ENCODE measurements at regions not wholly inside any gene's neighbourhood (a gene's known extent, or its start where the extent isn't known, plus 50 kb on each side); places are given as distances from the start of the nearest gene placed in this dataset.
"Not testable (repeated sequence)": the region's sequence is repeated elsewhere in the genome, so short reads cannot be mapped to it uniquely, and the experiment has no call there.

DNA sequence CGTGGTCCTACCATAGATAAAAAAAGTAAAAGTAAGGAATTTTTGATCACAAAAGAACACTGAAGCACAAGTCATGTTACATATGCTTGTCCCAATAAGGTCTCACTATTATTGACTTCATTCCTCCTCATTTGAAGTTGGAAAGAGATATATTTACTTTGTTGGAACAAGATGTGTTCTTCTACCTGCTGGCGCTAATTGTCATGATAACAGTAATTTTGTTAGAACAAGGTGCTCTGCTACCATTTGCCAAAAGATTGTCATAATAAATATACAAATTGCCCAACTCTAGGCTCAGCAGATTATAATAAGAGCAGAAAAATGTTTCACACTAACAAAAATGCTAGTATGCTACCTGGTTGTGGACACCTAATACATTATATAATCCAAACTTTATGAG is 77.0 kb downstream of the CCDC74A start:
- not testable (repeated sequence) for TF ChIP-seq EZH2 (IDR thresholded peaks at IDR 0.05; ENCODE audit: borderline replicate concordance, low read depth, low read length, severe bottlenecking)
- TF ChIP-seq, protein P1, sequence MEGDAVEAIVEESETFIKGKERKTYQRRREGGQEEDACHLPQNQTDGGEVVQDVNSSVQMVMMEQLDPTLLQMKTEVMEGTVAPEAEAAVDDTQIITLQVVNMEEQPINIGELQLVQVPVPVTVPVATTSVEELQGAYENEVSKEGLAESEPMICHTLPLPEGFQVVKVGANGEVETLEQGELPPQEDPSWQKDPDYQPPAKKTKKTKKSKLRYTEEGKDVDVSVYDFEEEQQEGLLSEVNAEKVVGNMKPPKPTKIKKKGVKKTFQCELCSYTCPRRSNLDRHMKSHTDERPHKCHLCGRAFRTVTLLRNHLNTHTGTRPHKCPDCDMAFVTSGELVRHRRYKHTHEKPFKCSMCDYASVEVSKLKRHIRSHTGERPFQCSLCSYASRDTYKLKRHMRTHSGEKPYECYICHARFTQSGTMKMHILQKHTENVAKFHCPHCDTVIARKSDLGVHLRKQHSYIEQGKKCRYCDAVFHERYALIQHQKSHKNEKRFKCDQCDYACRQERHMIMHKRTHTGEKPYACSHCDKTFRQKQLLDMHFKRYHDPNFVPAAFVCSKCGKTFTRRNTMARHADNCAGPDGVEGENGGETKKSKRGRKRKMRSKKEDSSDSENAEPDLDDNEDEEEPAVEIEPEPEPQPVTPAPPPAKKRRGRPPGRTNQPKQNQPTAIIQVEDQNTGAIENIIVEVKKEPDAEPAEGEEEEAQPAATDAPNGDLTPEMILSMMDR (IDR thresholded peaks at IDR 0.05; ENCODE audit: borderline replicate concordance, extremely low read depth, low read length, poor library complexity, severe bottlenecking): not testable (repeated sequence)

Measured in DND-41 (cell line).